AG10803 (cell line): ENCODE measurements at regions not wholly inside any gene's neighbourhood (a gene's known extent, or its start where the extent isn't known, plus 50 kb on each side); places are given as distances from the start of the nearest gene placed in this dataset.
A peak's percentile ranks its signal among the peaks of the same experiment; 100 is the strongest.

Source experiments
- DNase-seq: peaks from one replicate; pipeline ENCODE4 v3.0.0; 2010; ENCODE audit warnings: low read depth
- H3K4me3 ChIP-seq: 2 replicates; pipeline ENCODE4 v1.5.1; 2011; ENCODE audit warnings: mild to moderate bottlenecking, low read length, control low read depth
- CTCF ChIP-seq: conservative IDR thresholded peaks from 2 replicates; pipeline ENCODE4 v1.5.1; 2011; ENCODE audit warnings: mild to moderate bottlenecking, low read length, control low read depth, inconsistent platforms

- no peak overlapping the region for H3K4me3 ChIP-seq
- TF ChIP-seq CTCF: no peak
- no peak for DNase-seq
These were observed 286.2 kb upstream of the DUSP10 start for GRCh38 chr1:222028116-222028515.

- TF ChIP-seq CTCF: no peak
- no peak overlapping the region for H3K4me3 ChIP-seq
- no peak for DNase-seq
These were observed 284.4 kb upstream of the DUSP10 start for GRCh38 chr1:222026280-222026679.

GRCh38 chr1:222023025-222023424, 281.1 kb upstream of the DUSP10 start:
- H3K4me3 ChIP-seq: no peak overlapping the region
- no peak for TF ChIP-seq CTCF
- DNase-seq: no peak

- DNase-seq: peak; percentile 66
- H3K4me3 ChIP-seq: no peak overlapping the region
- TF ChIP-seq CTCF: no peak
These were observed 279.2 kb upstream of the DUSP10 start for GRCh38 chr1:222021129-222021528.

GRCh38 chr1:222020553-222020952, 278.7 kb upstream of the DUSP10 start:
- no peak for TF ChIP-seq CTCF
- no peak overlapping the region for H3K4me3 ChIP-seq
- DNase-seq: no peak

GRCh38 chr1:222019029-222019428, 277.1 kb upstream of the DUSP10 start:
- TF ChIP-seq CTCF: no peak
- no peak for DNase-seq
- H3K4me3 ChIP-seq: no peak overlapping the region

GRCh38 chr1:222018041-222018440, 276.2 kb upstream of the DUSP10 start:
- no peak overlapping the region for H3K4me3 ChIP-seq
- DNase-seq: no peak
- TF ChIP-seq CTCF: no peak
